ENCODE measurements at regions not wholly inside any gene's neighbourhood (a gene's known extent, or its start where the extent isn't known, plus 50 kb on each side); places are given as distances from the start of the nearest gene placed in this dataset.

DNA sequence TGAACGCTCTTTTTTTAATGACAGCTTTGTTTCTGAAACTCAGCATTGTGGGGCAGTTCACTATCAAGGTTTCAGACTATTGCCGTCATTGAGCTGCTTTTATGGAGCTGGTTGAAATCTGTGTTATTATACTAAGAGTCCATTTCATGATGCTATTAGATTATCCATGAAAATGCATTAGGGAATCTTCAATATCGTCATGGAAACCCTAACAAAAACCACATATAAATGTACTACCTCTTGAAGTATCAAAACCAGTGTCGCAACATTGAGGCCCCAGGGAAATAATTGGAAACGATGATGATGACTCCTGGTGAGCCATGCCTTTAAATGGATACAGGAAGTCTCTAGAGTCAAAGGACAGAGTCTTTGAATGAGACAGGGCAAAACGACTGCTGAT is 231.6 kb upstream of the CPHXL start (continued):
- no peak for TF ChIP-seq POLR2AphosphoS5 (IDR thresholded peaks at IDR 0.05; ENCODE audit: low read depth)
- TF ChIP-seq, protein P1, sequence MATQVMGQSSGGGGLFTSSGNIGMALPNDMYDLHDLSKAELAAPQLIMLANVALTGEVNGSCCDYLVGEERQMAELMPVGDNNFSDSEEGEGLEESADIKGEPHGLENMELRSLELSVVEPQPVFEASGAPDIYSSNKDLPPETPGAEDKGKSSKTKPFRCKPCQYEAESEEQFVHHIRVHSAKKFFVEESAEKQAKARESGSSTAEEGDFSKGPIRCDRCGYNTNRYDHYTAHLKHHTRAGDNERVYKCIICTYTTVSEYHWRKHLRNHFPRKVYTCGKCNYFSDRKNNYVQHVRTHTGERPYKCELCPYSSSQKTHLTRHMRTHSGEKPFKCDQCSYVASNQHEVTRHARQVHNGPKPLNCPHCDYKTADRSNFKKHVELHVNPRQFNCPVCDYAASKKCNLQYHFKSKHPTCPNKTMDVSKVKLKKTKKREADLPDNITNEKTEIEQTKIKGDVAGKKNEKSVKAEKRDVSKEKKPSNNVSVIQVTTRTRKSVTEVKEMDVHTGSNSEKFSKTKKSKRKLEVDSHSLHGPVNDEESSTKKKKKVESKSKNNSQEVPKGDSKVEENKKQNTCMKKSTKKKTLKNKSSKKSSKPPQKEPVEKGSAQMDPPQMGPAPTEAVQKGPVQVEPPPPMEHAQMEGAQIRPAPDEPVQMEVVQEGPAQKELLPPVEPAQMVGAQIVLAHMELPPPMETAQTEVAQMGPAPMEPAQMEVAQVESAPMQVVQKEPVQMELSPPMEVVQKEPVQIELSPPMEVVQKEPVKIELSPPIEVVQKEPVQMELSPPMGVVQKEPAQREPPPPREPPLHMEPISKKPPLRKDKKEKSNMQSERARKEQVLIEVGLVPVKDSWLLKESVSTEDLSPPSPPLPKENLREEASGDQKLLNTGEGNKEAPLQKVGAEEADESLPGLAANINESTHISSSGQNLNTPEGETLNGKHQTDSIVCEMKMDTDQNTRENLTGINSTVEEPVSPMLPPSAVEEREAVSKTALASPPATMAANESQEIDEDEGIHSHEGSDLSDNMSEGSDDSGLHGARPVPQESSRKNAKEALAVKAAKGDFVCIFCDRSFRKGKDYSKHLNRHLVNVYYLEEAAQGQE (IDR thresholded peaks at IDR 0.05; ENCODE audit: unreplicated experiment), result no peak
- TF ChIP-seq EZH2phosphoT487 (IDR thresholded peaks at IDR 0.05; ENCODE audit: unreplicated experiment), result no peak

DNA sequence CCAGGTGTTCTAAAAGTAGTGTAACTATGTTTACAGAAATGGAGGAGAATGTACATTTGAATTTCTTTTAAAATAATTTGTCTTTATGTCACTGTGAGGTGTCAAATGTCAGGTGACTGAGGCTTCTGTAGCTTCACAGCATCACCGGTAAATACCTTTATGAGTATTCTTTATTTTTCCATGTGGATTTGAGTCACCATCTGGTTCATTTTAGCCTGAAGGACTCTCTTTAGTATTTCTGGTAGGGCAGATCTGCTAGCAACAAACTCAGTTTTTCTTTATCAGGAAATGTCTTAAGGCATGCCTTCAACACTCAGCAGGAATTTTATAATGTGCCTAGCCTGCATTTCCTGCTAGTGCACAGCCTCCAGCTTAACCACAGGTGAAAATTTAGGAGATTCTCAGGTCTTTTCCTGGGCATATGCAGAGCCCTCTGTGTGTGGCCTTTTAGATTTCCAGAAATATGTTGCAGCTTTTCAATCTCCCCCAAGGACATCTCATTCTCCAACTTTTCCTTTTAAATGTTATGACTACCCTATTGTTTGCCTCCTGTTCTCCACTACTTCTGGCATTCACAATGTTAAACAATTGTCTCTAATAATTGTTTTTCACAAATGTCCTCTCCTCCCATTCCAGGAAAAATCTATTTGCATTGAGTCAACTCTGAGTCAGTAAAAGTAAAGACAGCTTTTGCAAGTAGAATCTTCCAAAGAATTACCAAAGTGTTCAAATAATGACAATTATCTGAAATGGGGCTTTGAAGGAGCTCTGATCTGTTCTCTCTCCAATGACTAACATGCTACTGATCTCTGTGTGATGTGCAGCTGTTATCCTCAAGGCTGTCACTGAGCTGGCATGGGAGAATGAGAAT is 239.4 kb upstream of the CPHXL start:
- Mint-ChIP-seq H3K27me3 (ENCODE audit: insufficient read depth, low read depth, poor library complexity) (no peaks in the 10 kb centered on the region), H3K27ac (no peak overlapping the region), H3K4me3 (no peak overlapping the region), H3K9me3 (peaks cover 56% of the 10 kb centered on the region), H3K36me3 (ENCODE audit: low read depth) (no peaks in the 10 kb centered on the region), H3K4me1 (peaks cover 3% of the 10 kb centered on the region; the same call in 2 of the 3 replicates)
- DNase-seq (ENCODE audit: low spot score) (no peak), ATAC-seq (no peak)
- H3F3A ChIP-seq (replicated peaks; ENCODE audit: low read depth), result no peaks in the 10 kb centered on the region
- no peaks in the 10 kb centered on the region for H3K9me2 ChIP-seq (ENCODE audit: insufficient read depth)
- H4K20me1 ChIP-seq (replicated peaks; ENCODE audit: insufficient read depth), result no peaks in the 10 kb centered on the region; the same call in 1 of the 2 replicates
- H3K27me3 ChIP-seq (ENCODE audit: insufficient read depth), result no peaks in the 10 kb centered on the region
- H3K4me2 ChIP-seq, result no peak overlapping the region
- H2AFZ ChIP-seq, result no peak overlapping the region
- no peaks in the 10 kb centered on the region for H3K79me2 ChIP-seq (replicated peaks; ENCODE audit: insufficient read depth)
- no peak overlapping the region for H3K27ac ChIP-seq (ENCODE audit: low read depth)
- H3K4me1 ChIP-seq (ENCODE audit: insufficient read depth), result peaks cover 4% of the 10 kb centered on the region; the same call in 1 of the 2 replicates
- no peak overlapping the region for H3K4me3 ChIP-seq
- no peaks in the 10 kb centered on the region for H3K36me3 ChIP-seq (ENCODE audit: insufficient read depth)
- TF ChIP-seq ZNF114 (CRISPR knock-in tag; IDR thresholded peaks at IDR 0.05) (no peak), JUNB (IDR thresholded peaks at IDR 0.05; ENCODE audit: unreplicated experiment) (no peak), ZNF331 (CRISPR knock-in tag; IDR thresholded peaks at IDR 0.05; ENCODE audit: low read depth) (no peak), EZH2 (IDR thresholded peaks at IDR 0.05; ENCODE audit: low read depth, unreplicated experiment) (no peak)
- TF ChIP-seq, protein P2, sequence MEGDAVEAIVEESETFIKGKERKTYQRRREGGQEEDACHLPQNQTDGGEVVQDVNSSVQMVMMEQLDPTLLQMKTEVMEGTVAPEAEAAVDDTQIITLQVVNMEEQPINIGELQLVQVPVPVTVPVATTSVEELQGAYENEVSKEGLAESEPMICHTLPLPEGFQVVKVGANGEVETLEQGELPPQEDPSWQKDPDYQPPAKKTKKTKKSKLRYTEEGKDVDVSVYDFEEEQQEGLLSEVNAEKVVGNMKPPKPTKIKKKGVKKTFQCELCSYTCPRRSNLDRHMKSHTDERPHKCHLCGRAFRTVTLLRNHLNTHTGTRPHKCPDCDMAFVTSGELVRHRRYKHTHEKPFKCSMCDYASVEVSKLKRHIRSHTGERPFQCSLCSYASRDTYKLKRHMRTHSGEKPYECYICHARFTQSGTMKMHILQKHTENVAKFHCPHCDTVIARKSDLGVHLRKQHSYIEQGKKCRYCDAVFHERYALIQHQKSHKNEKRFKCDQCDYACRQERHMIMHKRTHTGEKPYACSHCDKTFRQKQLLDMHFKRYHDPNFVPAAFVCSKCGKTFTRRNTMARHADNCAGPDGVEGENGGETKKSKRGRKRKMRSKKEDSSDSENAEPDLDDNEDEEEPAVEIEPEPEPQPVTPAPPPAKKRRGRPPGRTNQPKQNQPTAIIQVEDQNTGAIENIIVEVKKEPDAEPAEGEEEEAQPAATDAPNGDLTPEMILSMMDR (conservative IDR thresholded peaks at IDR 0.05; ENCODE audit: low read depth in 2 of 2), result no peak
- TF ChIP-seq, protein P3, sequence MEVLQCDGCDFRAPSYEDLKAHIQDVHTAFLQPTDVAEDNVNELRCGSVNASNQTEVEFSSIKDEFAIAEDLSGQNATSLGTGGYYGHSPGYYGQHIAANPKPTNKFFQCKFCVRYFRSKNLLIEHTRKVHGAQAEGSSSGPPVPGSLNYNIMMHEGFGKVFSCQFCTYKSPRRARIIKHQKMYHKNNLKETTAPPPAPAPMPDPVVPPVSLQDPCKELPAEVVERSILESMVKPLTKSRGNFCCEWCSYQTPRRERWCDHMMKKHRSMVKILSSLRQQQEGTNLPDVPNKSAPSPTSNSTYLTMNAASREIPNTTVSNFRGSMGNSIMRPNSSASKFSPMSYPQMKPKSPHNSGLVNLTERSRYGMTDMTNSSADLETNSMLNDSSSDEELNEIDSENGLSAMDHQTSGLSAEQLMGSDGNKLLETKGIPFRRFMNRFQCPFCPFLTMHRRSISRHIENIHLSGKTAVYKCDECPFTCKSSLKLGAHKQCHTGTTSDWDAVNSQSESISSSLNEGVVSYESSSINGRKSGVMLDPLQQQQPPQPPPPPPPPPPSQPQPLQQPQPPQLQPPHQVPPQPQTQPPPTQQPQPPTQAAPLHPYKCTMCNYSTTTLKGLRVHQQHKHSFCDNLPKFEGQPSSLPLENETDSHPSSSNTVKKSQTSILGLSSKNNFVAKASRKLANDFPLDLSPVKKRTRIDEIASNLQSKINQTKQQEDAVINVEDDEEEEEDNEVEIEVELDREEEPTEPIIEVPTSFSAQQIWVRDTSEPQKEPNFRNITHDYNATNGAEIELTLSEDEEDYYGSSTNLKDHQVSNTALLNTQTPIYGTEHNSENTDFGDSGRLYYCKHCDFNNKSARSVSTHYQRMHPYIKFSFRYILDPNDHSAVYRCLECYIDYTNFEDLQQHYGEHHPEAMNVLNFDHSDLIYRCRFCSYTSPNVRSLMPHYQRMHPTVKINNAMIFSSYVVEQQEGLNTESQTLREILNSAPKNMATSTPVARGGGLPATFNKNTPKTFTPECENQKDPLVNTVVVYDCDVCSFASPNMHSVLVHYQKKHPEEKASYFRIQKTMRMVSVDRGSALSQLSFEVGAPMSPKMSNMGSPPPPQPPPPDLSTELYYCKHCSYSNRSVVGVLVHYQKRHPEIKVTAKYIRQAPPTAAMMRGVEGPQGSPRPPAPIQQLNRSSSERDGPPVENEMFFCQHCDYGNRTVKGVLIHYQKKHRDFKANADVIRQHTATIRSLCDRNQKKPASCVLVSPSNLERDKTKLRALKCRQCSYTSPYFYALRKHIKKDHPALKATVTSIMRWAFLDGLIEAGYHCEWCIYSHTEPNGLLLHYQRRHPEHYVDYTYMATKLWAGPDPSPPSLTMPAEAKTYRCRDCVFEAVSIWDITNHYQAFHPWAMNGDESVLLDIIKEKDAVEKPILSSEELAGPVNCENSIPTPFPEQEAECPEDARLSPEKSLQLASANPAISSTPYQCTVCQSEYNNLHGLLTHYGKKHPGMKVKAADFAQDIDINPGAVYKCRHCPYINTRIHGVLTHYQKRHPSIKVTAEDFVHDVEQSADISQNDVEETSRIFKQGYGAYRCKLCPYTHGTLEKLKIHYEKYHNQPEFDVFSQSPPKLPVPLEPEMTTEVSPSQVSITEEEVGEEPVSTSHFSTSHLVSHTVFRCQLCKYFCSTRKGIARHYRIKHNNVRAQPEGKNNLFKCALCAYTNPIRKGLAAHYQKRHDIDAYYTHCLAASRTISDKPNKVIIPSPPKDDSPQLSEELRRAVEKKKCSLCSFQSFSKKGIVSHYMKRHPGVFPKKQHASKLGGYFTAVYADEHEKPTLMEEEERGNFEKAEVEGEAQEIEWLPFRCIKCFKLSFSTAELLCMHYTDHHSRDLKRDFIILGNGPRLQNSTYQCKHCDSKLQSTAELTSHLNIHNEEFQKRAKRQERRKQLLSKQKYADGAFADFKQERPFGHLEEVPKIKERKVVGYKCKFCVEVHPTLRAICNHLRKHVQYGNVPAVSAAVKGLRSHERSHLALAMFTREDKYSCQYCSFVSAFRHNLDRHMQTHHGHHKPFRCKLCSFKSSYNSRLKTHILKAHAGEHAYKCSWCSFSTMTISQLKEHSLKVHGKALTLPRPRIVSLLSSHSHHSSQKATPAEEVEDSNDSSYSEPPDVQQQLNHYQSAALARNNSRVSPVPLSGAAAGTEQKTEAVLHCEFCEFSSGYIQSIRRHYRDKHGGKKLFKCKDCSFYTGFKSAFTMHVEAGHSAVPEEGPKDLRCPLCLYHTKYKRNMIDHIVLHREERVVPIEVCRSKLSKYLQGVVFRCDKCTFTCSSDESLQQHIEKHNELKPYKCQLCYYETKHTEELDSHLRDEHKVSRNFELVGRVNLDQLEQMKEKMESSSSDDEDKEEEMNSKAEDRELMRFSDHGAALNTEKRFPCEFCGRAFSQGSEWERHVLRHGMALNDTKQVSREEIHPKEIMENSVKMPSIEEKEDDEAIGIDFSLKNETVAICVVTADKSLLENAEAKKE (CRISPR knock-in tag; IDR thresholded peaks at IDR 0.05), result no peak

All from GM23338 (cell line).